HG02973 (cell line): ENCODE measurements at regions not wholly inside any gene's neighbourhood (a gene's known extent, or its start where the extent isn't known, plus 50 kb on each side); places are given as distances from the start of the nearest gene placed in this dataset.
"Not testable (repeated sequence)": the region's sequence is repeated elsewhere in the genome, so short reads cannot be mapped to it uniquely, and the experiment has no call there.

Experiments
- ATAC-seq: cut with Tn5 transposase; IDR thresholded peaks from one replicate; pipeline ENCODE4 v1.9.1; 2021; ENCODE audit warnings: moderate library complexity; ENCODE audit not compliant: unreplicated experiment

DNA sequence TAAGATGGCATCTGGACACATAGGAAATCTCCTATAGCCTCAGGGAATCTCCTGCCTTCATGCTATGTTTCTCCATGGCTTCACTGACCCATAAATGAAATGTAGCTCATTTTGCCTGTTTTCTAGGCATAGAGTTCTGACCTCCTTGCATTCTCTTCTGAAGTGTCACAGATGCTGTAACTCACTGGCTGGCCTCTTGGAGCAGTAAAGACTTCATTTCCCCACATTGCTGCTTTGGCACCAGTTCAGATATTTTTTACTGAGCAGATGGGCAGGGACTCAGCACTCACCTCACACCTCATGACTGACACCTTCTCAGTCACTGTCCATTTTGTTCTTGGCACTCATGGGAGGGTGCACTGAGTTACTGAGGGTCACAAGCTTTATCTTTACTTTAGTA is 286.7 kb upstream of the TGFBR2 start:
- ATAC-seq: peak; percentile 66

DNA sequence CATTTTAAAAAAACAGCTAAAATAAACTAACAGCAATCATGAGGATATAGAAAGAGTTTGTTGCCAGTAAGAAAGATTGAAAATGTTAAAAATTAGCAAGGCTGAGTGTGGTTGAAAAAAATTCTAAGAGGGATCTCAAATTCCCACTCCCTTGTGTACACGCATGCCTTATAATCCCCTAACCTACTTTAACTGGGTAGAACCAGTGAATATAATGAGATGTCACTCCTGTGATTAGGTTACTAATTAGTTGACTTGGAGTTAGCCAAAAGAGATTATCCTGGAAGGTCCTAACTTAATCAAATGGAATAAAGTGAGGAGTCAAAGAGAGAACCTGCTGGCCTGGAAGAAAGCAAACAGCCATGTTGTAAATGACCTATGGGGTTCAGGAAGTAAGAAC is 286.0 kb upstream of the TGFBR2 start:
- ATAC-seq: no peak

DNA sequence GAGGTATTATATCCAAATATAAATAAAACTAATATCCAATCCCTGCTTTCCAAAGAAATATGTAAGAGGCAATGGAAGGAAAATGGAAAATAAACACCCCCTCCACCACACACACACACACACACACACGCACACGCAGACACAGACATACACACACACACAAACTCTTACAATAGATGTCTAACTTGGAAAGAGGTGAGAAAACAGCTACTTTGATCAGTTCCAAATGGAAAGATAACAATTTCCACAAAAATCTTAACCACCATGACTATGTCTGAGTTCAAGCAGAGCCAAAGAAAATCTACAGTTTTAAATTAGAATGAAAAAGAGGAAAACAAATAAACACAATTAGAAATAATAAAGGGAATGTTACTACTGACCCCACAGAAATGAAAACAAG is 285.3 kb upstream of the TGFBR2 start:
- ATAC-seq: no peak

DNA sequence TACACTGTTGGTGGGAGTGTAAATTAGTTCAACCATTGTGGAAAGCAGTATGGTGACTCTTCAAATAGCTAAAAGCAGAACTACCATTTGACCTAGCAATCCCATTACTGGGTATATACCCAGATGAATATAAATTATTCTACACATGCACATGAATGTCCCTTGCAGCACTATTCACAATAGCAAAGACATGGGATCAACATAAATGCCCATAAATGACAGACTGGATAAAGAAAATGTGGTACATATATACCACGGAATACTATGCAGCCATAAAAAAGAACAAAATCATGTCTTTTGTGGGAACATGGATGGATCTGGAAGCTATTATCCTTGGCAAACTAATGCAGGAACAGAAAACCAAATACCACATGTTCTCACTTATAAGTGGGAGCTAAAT is 282.8 kb upstream of the TGFBR2 start:
- not testable (repeated sequence) for ATAC-seq

DNA sequence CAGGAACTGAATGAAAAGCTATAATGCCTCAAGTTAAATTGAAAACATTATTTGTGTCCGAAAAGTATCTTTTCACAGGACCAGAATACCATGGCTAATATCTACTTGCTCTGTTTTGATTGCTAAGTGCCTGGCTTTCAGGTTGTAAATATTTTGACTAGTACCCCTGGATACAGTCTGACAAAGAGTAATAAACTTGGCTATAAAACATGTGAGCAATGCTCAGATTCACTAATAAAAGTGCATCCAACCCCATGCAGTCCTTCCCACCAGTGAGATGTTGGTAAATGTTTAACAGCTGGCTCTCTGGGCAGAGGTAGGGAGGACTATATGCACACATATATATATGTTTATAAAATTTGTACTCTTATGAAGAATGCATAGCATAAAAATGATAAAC is 281.8 kb upstream of the TGFBR2 start:
- ATAC-seq: no peak

DNA sequence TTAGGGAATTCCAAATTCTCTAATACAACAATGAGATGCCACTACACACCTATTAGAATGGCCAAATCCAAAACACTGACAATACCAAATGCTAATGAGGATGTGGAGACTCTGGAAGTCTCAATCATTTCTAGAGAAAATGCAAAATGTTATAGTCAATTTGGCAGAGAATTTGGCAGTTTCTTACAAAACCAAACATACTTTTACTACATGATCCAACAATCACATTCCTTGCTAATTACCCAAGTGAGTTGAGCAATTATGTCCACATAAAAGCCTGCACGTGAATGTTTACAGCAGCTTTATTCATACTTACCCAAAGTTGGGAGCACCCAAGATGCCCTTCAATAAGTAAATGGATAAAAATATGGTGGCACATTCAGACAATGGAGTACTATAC is 278.4 kb upstream of the TGFBR2 start:
- not testable (repeated sequence) for ATAC-seq

DNA sequence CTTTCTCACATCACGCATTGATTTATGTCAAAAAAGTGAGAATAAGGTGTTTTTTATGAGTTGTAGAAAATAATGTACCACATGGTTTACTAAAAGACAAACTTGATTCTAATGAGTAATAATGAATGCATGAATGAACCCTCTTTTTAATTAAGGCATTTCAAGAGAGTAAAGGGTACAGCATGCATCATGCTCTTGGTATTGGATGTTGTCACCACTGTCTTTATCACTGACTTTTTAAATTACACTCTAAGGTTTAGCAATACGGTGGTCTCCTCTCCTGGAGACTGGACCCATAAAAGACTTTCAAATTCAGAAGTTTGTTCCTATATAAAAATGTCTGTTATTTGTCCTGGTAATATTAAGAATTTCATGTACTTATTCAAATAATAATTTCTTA is 277.5 kb upstream of the TGFBR2 start:
- ATAC-seq: not testable (repeated sequence)

DNA sequence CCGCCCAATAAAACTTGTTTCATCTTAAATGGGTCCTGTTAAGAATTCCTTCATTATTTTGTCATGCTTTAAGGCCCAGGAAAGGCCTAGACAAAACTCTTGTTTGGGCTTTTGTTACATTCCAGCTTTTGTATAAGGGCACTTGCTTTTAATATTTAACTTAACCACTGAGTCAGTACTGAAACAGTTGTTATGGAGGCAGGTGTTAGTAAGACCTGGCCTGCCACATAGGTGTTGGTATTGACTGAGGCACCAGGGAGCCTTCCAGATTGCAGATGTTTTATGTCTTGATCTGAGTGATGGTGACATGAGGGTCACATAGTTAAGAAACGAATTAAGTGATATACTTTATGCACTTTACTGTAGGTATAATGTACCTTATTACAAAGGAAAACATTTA is 274.9 kb upstream of the TGFBR2 start:
- ATAC-seq: no peak

DNA sequence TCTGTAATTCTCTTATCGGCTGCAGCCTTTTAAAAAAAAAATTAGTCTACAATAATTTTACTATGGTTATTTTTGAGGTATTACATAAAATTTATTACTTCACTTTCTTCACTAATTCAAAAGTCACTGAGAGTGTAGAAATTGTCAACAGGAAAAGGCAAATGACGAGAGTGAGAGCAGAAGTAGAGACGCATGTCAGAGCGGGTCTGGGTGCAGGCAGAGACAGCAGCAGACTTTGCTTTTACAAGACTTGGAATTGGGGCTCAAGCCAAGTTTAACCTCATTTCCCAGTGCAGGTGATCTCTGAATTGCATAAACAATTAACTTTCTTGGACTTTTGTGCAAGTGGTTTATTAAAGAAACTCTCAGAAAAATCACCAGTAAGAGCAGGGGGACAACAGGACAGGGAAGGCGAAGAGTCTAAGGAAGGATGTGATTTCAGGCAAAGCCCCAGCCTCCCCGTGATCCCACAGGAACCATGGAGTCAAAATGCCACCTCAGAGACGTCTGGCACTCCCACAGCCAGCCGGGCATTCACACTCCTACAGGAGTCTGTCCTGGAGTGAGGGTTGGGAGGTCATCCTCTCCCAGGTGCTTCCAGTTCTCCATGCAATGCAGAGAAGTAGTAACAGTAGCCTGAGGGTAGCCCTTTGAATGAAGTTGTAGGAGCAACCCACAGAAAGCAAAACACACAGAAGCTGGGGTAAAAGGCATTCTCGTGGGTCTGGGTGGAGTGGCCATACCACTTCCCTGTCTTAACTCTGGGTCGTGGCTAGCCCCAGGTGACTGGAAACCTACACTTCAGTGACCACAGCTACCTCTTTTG is 274.0 kb upstream of the TGFBR2 start:
- no peak for ATAC-seq

DNA sequence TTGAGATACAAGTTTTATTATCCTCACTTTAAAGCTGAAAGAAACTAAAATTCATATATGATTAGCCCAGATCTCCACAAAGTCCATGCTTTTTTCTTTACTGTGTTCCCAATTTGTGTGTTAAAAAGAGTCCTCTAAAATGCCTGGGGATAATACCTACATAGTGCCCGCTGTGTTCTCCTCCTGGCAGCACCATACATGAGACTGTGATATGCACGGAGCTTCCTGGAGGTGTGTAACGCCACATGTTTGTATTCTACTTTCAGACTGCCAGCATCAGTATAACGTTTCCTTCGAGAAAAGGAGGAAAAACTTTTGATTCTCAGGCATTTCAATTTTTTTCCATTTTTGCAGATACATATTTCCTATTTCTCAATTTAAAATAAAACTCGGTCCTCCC is 273.3 kb upstream of the TGFBR2 start:
- no peak for ATAC-seq

DNA sequence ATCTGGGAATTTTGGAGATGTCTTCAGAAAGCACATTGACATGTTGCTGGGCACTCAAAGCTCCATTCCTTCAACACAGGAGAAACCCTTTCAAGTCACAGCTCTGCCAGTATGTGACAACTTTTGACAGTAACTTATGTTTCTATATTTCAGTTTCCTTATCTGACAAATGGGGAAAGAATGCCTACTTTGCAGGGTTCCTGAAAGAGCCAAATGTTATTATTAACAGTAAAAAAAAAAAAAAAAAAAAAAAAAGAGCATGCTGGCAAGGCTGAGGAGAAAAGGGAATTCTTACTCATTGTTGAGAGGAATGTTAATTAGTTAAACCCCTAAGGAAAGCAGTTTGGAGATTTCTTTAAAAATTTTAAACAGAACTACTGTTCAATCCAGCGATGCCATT is 272.5 kb upstream of the TGFBR2 start:
- no peak for ATAC-seq

DNA sequence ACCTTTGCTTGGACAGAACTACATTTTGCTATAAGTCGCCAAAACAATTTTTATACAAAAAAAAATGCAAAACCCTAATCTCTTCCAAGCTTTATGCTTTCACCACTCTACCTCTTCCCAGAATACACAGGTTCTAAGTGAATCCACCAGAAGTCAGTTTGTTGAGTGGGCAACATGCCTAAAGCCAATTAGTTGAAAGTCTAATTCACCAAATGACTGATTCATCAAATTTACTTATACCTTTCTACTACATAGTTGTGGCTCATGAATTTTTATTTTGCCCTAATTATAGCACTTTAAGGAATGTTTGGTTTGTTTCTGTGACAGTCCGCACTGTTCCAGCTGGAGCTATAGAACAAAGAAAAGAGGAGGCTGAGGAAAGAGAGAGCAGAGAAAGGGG is 265.9 kb upstream of the TGFBR2 start:
- ATAC-seq: no peak

DNA sequence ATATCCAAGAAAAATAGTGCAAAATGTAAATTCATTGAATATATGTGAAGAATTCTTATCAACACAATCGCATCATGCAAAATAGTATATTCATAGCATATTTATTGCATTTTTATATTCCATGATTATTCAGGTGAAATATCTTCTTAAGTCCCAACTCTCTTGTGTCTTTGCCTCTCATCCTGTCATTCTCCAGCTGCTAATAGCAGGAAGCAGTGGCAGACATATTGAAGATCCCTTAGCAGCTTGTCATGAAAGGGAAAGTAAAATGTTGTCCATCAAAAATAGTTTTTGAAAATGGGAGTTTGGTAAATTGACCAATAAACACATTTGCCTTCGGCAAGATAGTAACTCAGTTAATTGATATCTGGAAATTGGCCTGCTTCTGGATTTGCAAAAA is 265.3 kb upstream of the TGFBR2 start:
- ATAC-seq: no peak

DNA sequence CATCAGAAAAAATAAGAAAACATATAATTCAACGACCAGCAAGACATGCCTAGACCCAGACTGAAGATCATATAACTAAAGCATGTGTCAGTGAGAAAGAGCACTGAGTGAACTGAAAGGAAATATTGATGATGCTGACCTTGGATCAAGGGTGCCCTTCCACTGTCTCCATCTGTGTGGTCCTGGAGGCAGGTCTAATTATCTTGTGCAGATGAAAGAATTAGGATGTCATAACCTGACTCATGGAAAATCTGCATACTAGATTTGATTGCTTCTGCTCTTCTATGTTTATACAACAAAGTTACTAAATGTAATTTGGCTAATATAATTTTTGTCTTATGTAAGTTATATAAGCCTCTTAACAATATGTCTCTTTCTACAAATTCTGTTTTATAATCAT is 264.6 kb upstream of the TGFBR2 start:
- no peak for ATAC-seq

DNA sequence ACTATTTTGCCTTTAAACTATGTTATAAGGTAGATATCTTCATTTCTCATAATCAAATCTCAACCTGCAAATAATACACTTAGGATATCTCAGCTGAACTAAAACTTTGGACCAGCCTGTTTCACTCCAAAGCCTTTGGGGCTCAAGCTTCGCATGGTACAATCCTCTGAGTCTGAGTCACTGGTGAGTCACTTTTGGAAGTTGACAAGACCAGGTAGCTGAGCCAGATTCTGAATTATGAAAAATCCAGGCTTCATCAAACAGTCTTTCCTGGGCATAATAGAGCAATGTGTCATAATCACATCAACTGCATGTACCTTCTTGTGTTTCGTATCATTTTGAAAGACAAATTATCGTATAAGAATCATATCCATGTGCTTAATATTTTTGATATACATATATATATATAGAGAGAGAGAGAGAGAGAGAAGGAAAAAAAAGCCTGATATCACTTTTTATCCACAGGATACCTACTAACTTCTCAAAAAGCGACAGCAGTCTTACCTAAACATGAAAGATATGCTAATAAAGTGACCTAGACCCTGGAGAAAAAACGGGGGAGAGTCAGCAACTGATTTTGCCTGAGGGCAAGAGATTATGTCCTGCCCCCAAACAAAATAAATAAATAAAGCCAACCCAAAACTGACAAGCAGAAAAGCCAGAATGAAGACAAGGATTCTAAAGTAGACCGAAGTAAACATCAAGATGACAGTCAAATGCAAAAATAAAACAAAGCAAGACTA is 263.9 kb upstream of the TGFBR2 start:
- no peak for ATAC-seq

DNA sequence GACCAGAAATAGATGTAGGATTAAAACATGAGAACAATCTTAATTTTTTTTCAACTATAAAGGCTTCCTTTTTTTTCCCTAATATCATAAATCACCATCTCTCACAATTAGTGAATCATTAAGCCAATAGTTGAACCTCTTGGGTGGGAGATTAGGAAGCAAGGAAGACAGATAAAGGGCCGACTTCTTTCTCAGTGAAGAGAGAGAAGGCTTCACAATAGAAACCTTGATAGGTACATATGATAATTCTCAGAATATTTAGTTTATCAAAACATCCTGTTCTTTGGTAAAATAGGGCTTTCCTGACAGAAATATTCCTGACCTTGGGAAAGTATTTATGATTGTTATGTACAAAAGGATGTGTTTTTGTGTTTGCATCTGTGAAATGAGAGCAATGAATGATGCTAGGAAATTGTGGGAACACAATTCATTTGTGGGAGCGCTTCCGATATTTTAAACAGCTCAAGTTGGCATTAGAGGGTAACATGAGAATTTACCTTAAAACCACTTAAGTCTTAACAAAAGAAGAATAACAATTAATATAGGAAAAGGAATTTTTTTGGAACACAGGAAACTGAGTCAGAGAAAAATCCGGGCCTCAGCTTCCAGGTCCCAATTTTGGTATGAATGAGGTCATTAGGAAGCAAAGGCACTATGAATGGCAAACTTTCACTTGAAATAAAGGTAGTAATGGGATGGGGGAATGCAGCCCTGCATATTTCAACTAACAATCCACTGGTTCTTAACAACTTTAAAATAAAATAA is 263.2 kb upstream of the TGFBR2 start:
- no peak for ATAC-seq

DNA sequence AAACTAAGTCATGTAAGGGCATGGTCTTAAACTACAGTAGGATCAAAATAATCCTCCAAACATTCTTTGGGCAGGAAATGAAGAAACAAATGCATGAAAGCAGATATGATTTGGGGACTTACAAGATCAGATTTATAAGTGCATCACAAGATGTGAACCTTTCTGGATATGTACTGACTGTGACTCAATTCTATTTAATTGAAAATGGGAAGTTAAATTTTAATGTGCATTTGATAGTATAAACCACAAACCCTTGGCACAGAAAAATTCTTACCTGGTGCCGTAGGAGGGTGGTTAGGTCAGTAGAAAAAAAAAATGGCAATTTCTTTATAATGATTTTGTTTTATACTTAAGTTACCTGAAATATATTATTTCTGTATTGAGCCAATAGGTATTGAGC is 262.5 kb upstream of the TGFBR2 start:
- no peak for ATAC-seq

DNA sequence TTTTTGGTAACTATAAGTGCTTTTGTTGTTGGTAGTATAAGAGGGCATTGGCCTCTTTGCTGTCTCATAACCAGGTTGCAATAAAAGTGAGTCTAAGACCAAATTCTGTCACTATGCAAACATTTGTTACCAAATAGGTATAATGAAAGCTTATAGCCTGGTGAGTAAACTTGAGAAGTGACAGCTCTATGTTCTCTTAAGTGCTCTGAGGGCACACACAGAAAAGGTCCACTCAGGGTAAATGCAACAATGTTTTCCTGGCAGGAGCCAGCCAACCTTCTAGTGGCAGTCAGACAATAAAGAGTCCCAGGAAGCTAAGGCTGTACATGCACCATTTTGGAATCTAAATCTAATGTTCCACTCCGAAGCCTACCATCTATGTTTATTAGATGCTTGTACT is 262.1 kb upstream of the TGFBR2 start:
- ATAC-seq: no peak

DNA sequence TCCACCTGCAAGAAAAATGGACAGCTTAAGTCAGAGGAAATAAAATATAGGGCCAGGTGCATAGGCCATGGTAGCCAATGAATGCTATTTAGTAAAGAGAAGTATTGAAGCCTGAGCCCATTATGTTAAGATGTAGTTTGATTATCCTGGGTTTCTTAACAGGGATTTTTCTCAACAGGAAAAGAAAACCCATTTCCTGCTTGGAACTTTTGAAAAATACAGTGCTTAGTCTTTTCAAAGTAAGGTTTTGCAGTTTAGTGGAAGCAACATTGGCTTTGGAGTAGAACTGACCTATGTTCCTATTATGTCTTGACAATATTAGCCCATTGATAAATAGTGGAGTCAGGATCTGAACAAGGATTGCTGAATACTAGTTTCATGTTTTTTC is 259.5 kb upstream of the TGFBR2 start:
- no peak for ATAC-seq

DNA sequence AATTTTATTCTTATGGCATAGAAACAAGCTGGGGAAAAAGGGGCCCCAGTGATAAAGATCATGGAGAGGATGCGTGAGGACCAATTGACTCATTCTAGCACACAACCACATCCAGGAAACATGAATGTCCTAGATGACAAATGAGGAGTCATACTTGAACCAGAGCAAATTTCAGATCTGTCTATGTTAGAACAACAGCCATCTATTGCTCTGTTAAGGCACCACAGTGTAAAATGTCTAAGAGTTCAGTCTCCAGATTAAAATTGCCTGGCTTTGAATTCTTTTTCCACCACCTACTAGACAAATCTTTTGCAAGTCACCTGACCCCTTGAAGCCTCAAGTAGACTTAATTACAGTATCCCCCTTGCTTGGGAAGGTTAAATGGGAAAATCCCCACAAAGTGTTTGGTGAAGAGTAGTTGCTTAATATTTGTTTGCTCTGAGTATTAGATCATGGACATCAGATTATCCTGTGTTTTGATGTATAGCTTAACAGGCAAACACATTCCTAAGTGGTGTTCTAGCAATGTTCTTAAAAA is 258.7 kb upstream of the TGFBR2 start:
- ATAC-seq: peak; percentile 85

DNA sequence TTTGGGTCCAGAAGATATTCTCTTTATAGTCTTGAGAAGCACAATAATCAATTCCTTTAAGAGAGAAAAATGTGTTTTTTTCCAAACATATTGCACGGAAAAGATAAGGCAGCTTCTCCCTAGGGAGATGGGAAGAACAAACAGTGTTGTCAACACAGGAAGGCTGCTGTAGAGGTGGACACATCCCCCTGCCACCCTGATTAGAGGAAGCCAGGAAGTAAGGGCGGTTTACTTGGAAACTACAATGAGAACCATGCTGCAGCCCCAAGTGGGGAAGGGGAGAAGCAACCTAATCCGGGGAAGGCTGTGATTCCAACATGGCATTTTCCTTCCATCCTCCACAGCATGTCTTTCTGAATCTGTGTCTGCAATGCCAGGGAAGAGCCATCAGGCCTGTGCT is 256.9 kb upstream of the TGFBR2 start:
- no peak for ATAC-seq

DNA sequence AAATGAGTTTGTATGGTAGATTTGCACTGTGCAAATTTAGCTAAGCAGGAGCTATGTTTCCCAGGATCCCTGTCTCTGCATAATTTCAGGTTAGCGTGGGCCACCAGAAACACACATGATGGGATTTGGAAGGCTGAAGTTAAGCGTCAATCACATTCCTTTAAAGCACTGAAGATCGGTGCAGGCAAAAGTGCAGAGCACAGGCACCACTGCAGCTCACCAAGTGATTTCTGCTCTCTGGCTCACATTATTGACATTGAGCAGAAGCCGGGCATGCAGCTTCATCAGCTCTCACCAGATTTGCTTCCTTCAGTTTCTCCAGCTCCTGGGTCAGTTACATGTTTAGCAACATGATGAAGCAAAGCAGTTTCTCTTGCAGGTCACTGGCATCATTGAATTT is 256.4 kb upstream of the TGFBR2 start:
- ATAC-seq: no peak
